Colonic mucosa (tissue), 4 donors: ENCODE measurements at regions not wholly inside any gene's neighbourhood (a gene's known extent, or its start where the extent isn't known, plus 50 kb on each side); places are given as distances from the start of the nearest gene placed in this dataset.

Source experiments
- DNase-seq: peaks from one replicate; pipeline ENCODE4 v3.0.0-alpha.2; 2020
- H3K27ac ChIP-seq: fragments of 200-600 bp; one replicate; pipeline ENCODE4 v1.8.0; 2021
- H3K27me3 ChIP-seq: fragments of 200-600 bp; one replicate; pipeline ENCODE4 v1.8.0; 2021
- H3K36me3 ChIP-seq: fragments of 200-600 bp; one replicate; pipeline ENCODE4 v1.8.0; 2021
- H3K4me1 ChIP-seq: fragments of 200-600 bp; one replicate; pipeline ENCODE4 v1.8.0; 2021; ENCODE audit warnings: mild to moderate bottlenecking
- H3K4me3 ChIP-seq: fragments of 200-600 bp; one replicate; pipeline ENCODE4 v1.8.0; 2021
- H3K9ac ChIP-seq, 2 donors: one replicate each; pipeline ENCODE4 v1.7.0; 2013; ENCODE audit warnings: control low read depth in 2 of 2, low read depth in 2 of 2, low read length in 2 of 2
- H3K9me3 ChIP-seq: fragments of 200-600 bp; one replicate; pipeline ENCODE4 v1.8.0; 2021
- intact Hi-C: fragments of 100-400 bp; cut with DNase I; formaldehyde crosslinking; loops from one replicate; pipeline ENCODE4 v1.14.1; 2022
- TF ChIP-seq, protein P1 (sequence below): fragments of 200-600 bp; IDR thresholded peaks from one replicate; pipeline ENCODE4 v1.8.0; 2022; ENCODE audit warnings: antibody characterized with exemption, mild to moderate bottlenecking
- donor health status: healthy.
- donor health status: DM: no; HTN: no; CAD: no.
- donor health status: DM: no; HTN: no; CAD: no.

DNA sequence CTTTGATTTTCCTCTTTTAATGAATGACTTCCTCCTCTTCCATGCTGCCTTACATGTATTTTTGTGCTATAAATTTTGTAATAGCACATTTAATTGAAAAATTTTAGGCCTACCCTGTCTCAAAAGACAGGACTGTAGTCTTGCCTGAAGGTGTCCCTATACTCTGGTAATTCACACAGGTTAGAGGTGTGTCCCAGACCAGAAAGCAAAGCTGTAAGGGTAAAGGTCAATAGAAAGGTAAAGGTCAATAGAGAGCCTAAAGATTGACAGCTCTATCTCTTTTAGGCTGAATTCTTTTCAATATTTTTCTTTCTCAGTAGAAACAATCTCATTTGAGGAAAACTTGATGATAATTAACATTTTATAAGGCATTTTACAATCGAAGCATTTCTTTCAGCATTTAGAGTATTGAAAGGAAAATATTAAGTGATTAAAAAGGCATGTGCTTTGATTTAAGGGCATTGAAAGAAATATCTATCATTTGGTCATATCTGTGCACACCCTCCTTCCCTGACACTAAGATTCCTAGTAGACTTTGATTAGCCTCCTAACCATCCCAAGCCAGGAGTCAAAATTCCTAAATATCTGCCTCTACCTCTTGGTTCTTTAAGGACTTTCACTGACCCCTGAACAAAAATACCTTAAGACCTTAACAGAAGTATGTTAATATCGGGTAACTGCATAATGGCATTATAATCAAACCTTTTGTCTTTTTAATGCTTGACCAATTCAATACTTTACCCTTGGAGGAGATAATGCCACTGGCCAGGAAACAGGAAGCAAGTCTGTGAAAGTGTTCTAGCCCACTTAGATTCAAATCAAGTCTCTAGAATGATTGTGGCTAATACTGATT, 161.8 kb upstream of the DTNA start:
- H3K4me3 ChIP-seq: no peak overlapping the region
- H3K36me3 ChIP-seq: no peaks in the 10 kb centered on the region
- H3K9me3 ChIP-seq: no peaks in the 10 kb centered on the region
- no peak for DNase-seq
- H3K9ac ChIP-seq: no peak overlapping the region
- no peaks in the 10 kb centered on the region for H3K4me1 ChIP-seq
- no peak overlapping the region for H3K27ac ChIP-seq
- TF ChIP-seq, protein P1, sequence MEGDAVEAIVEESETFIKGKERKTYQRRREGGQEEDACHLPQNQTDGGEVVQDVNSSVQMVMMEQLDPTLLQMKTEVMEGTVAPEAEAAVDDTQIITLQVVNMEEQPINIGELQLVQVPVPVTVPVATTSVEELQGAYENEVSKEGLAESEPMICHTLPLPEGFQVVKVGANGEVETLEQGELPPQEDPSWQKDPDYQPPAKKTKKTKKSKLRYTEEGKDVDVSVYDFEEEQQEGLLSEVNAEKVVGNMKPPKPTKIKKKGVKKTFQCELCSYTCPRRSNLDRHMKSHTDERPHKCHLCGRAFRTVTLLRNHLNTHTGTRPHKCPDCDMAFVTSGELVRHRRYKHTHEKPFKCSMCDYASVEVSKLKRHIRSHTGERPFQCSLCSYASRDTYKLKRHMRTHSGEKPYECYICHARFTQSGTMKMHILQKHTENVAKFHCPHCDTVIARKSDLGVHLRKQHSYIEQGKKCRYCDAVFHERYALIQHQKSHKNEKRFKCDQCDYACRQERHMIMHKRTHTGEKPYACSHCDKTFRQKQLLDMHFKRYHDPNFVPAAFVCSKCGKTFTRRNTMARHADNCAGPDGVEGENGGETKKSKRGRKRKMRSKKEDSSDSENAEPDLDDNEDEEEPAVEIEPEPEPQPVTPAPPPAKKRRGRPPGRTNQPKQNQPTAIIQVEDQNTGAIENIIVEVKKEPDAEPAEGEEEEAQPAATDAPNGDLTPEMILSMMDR: no peak
- H3K27me3 ChIP-seq: no peaks in the 10 kb centered on the region
- intact Hi-C loops: no loop called here

DNA sequence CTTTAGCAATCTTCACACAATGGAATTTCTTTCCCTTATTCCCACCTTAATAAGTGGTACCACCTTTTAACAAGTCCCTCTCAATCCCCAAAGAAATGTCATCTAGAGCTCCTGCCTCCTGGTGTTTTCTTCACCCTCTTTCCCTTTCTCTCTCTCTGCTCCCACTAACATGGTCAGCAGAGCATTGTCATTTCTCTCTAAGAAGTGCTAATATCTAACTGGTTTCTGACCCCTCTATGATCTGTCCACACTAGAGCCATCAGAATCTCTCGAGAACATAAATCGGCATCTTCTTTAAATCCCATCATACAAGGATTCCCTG, 161.2 kb upstream of the DTNA start:
- no peak overlapping the region for H3K4me3 ChIP-seq
- no peak for DNase-seq
- no peaks in the 10 kb centered on the region for H3K9me3 ChIP-seq
- no peak overlapping the region for H3K9ac ChIP-seq
- H3K4me1 ChIP-seq: no peaks in the 10 kb centered on the region
- H3K27ac ChIP-seq: no peak overlapping the region
- TF ChIP-seq, protein P1: no peak
- no peaks in the 10 kb centered on the region for H3K27me3 ChIP-seq
- H3K36me3 ChIP-seq: no peaks in the 10 kb centered on the region
- intact Hi-C loops: no loop called here

DNA sequence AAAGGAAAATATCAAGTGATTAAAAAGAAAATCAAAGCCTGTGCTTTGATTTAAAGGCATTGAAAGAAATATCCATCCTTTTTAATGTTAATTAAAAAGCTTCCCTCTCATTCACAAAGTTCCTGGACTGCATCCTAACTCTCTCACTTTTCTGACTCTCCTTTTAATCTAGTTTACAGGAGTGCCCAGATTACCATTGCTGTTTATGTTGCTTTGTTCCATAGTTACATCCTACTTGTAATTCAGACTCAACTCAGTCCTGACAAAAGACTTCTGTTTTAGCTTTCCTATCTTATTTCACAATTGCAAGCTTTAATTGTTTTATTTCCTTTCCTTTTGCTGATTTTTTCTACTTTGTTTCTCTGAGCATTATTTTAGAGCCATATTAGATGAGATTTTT, 160.7 kb upstream of the DTNA start:
- Histone ChIP-seq H3K4me3 (no peak overlapping the region), H3K9me3 (no peaks in the 10 kb centered on the region), H3K27me3 (no peaks in the 10 kb centered on the region), H3K27ac (no peak overlapping the region), H3K9ac (no peak overlapping the region), H3K36me3 (no peaks in the 10 kb centered on the region), H3K4me1 (no peaks in the 10 kb centered on the region)
- intact Hi-C loops: no loop called here
- TF ChIP-seq, protein P1: no peak
- no peak for DNase-seq

DNA sequence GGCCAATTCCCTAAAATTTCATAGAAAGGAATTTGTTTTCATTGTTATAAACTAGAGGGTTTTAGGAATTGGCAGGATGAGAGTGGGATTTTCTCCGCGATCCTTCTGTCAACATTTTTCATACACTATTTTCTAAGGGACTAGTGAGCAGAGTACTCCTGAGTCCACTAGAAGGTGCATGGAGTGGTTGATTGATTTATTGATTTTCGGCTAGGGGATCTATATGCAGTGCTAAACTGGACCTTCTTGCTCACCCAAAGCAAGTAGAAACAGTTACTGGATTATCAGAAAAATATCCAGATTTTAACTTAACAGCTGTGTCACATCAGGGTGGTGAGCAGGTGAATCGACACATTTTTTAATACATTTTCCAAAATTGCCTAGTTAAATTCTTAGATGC, 159.9 kb upstream of the DTNA start:
- Histone ChIP-seq H3K9me3 (no peaks in the 10 kb centered on the region), H3K36me3 (no peaks in the 10 kb centered on the region), H3K4me1 (no peaks in the 10 kb centered on the region), H3K27ac (no peak overlapping the region), H3K9ac (no peak overlapping the region), H3K27me3 (no peaks in the 10 kb centered on the region), H3K4me3 (no peak overlapping the region)
- DNase-seq: no peak
- intact Hi-C loops: no loop called here
- TF ChIP-seq, protein P1: no peak

DNA sequence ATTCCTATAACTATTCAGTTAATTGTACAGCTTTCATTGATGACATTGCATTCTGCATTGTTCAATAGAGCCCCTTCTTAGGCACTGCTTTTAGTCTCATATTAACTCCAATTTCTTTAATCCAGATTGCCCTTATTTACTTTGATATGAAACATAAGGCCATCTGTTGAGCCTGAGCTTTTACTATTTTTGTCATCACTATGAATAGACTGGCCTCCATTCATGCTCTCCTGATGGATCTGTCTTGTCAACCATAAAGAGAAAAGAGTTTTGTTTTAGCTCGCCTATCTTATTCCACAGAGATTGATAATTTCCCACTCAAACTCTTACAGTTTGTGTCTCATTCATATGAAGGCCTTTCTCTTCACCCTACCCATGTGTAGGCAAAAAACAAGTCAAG, 159.2 kb upstream of the DTNA start:
- Histone ChIP-seq H3K4me3 (no peak overlapping the region), H3K36me3 (no peaks in the 10 kb centered on the region), H3K27me3 (no peaks in the 10 kb centered on the region), H3K9me3 (no peaks in the 10 kb centered on the region), H3K27ac (no peak overlapping the region), H3K9ac (no peak overlapping the region), H3K4me1 (no peaks in the 10 kb centered on the region)
- no peak for DNase-seq
- TF ChIP-seq, protein P1: no peak
- intact Hi-C loops: no loop called here
